SK-N-SH (cell line): ENCODE measurements at regions not wholly inside any gene's neighbourhood (a gene's known extent, or its start where the extent isn't known, plus 50 kb on each side); places are given as distances from the start of the nearest gene placed in this dataset.

ENCODE experiments used
- CTCF ChIA-PET: fragments of 300-600, 350-600 bp; formaldehyde crosslinking; extraction: SDS; loops from one replicate; lab custom pipeline; 2021; lab: Yijun Ruan, JAX
- POLR2A ChIA-PET: fragments of 350-600 bp; sonication (Branson Sonifier 250); formaldehyde crosslinking; extraction: SDS; loops from one replicate; lab custom pipeline; 2020; ENCODE audit warnings: antibody characterized with exemption, inconsistent platforms; lab: Yijun Ruan, JAX
- DNase-seq: peaks from one replicate; pipeline ENCODE4 v3.0.0; 2012
- H2AFZ ChIP-seq: fragments of 200-600 bp; sonication (generic); 2 replicates; pipeline ENCODE4 v1.8.1; 2016; ENCODE audit warnings: antibody characterized with exemption, mild to moderate bottlenecking, low read depth
- H3F3A ChIP-seq: fragments of 200-600 bp; sonication (generic); replicated peaks from 2 replicates; pipeline ENCODE3; 2016; ENCODE audit warnings: antibody characterized with exemption, mild to moderate bottlenecking; ENCODE audit not compliant: insufficient read depth
- H3K27ac ChIP-seq, 2 experiments: fragments of 200-500 bp in 1 of 2; fragments of 200-600 bp in 1 of 2; sonication (Bioruptor generic) in 1 of 2; sonication (generic), shearing (Covaris generic) in 1 of 2; 2 replicates each; pipeline versions ENCODE4 v1.5.1 to v1.6.1; 2014 to 2016; ENCODE audit warnings: low read depth in 2 of 2, inconsistent platforms in 1 of 2, low read length in 1 of 2, mild to moderate bottlenecking in 1 of 2, mixed read lengths in 1 of 2
- H3K27me3 ChIP-seq: fragments of 200-600 bp; sonication (generic), shearing (Covaris generic); 2 replicates; pipeline ENCODE4 v1.6.1; 2016; ENCODE audit warnings: mixed run types; ENCODE audit not compliant: insufficient read depth
- H3K36me3 ChIP-seq, 2 experiments: fragments of 200-500 bp in 1 of 2; fragments of 200-600 bp in 1 of 2; sonication (Bioruptor generic) in 1 of 2; sonication (generic) in 1 of 2; replicated peaks in 1 of 2; 2 replicates each; pipeline versions ENCODE3 to v1.5.1; 2014 to 2016; ENCODE audit warnings: low read length in 1 of 2, mild to moderate bottlenecking in 1 of 2; ENCODE audit not compliant: insufficient read depth in 2 of 2, control insufficient read depth in 1 of 2
- H3K4me1 ChIP-seq, 2 experiments: fragments of 200-500 bp in 1 of 2; fragments of 200-600 bp in 1 of 2; sonication (Bioruptor generic) in 1 of 2; sonication (generic), shearing (Covaris generic) in 1 of 2; 2 replicates each; pipeline versions ENCODE4 v1.5.1 to v1.6.1; 2014 to 2016; ENCODE audit warnings: low read depth in 1 of 2, low read length in 1 of 2, mixed run types in 1 of 2; ENCODE audit not compliant: insufficient read depth in 2 of 2, control insufficient read depth in 1 of 2
- H3K4me2 ChIP-seq: fragments of 200-600 bp; sonication (generic), shearing (Covaris generic); 2 replicates; pipeline ENCODE4 v1.6.1; 2017; ENCODE audit warnings: mixed run types
- H3K4me3 ChIP-seq, 2 experiments: fragments of 200-500 bp in 1 of 2; fragments of 200-600 bp in 1 of 2; sonication (Bioruptor generic) in 1 of 2; sonication (generic), shearing (Covaris generic) in 1 of 2; 2 replicates each; pipeline versions ENCODE4 v1.5.1 to v1.8.1; 2014 to 2016; ENCODE audit warnings: low read depth in 2 of 2, inconsistent platforms in 1 of 2, low read length in 1 of 2, mild to moderate bottlenecking in 1 of 2, mixed read lengths in 1 of 2, moderate library complexity in 1 of 2
- H3K79me2 ChIP-seq: fragments of 200-600 bp; sonication (generic); 2 replicates; pipeline ENCODE4 v1.8.1; 2017; ENCODE audit warnings: mild to moderate bottlenecking; ENCODE audit not compliant: insufficient read depth
- H3K9ac ChIP-seq: fragments of 200-600 bp; sonication (generic); 2 replicates; pipeline ENCODE4 v1.6.1; 2017; ENCODE audit warnings: mixed run types
- H3K9me2 ChIP-seq: fragments of 200-600 bp; sonication (generic); 2 replicates; pipeline ENCODE4 v1.6.1; 2017; ENCODE audit warnings: mixed run types
- H3K9me3 ChIP-seq: fragments of 200-600 bp; sonication (generic); 2 replicates; pipeline ENCODE4 v1.6.1; 2017; ENCODE audit warnings: mixed run types, mild to moderate bottlenecking, moderate library complexity
- H4K20me1 ChIP-seq: fragments of 200-600 bp; sonication (generic); 2 replicates; pipeline ENCODE4 v1.6.1; 2017; ENCODE audit warnings: mild to moderate bottlenecking, mixed run types; ENCODE audit not compliant: insufficient read depth
- CHD2 ChIP-seq: fragments of 150-350 bp; IDR thresholded peaks from 2 replicates; pipeline ENCODE4 v1.6.1; 2018; ENCODE audit warnings: low read length; ENCODE audit not compliant: partially characterized antibody
- FOSL2 ChIP-seq: IDR thresholded peaks from 2 replicates; pipeline ENCODE4 v1.4.0; 2012; ENCODE audit warnings: low read depth, mild to moderate bottlenecking, moderate library complexity, borderline replicate concordance
- FOXJ3 ChIP-seq: sonication (generic); formaldehyde crosslinking; IDR thresholded peaks from 2 replicates; pipeline ENCODE4 v1.5.1; 2020; ENCODE audit warnings: mild to moderate bottlenecking, missing genetic modification reagents
- GATA2 ChIP-seq: sonication (generic); formaldehyde crosslinking; IDR thresholded peaks from 2 replicates; pipeline ENCODE4 v1.5.0; 2020; ENCODE audit warnings: mild to moderate bottlenecking, missing genetic modification reagents
- JUND ChIP-seq: IDR thresholded peaks from 2 replicates; pipeline ENCODE4 v1.4.0; 2012
- NRF1 ChIP-seq: IDR thresholded peaks from 2 replicates; pipeline ENCODE4 v1.6.1; 2012; ENCODE audit warnings: low read depth, mild to moderate bottlenecking, low read length
- POLR2AphosphoS5 ChIP-seq: IDR thresholded peaks from 2 replicates; pipeline ENCODE4 v1.6.1; 2012; ENCODE audit warnings: low read depth, low read length
- RAD21 ChIP-seq: IDR thresholded peaks from 2 replicates; pipeline ENCODE4 v1.6.1; 2012; ENCODE audit warnings: mild to moderate bottlenecking, low read length
- RCOR1 ChIP-seq: fragments of 150-350 bp; IDR thresholded peaks from 2 replicates; pipeline ENCODE4 v1.6.1; 2017; ENCODE audit warnings: antibody characterized with exemption, low read length
- RFX5 ChIP-seq: IDR thresholded peaks from 2 replicates; pipeline ENCODE4 v1.6.1; 2012; ENCODE audit warnings: mild to moderate bottlenecking, improper control_type of control experiment, low read length
- SIN3A ChIP-seq: IDR thresholded peaks from 2 replicates; pipeline ENCODE4 v1.6.1; 2012; ENCODE audit warnings: low read depth, mild to moderate bottlenecking, low read length, moderate library complexity, borderline replicate concordance
- SMC3 ChIP-seq: IDR thresholded peaks from 2 replicates; pipeline ENCODE4 v1.6.1; 2012; ENCODE audit warnings: low read depth, low read length, improper control_type of control experiment
- TCF12 ChIP-seq: IDR thresholded peaks from 2 replicates; pipeline ENCODE4 v1.4.0; 2012
- WGBS: methylation state at CpG from one replicate; pipeline ENCODE4 v1.1.6; 2017; ENCODE audit warnings: low lambda C conversion rate; 5-methylcytosine and 5-hydroxymethylcytosine counted together
- TF ChIP-seq, protein P1 (sequence below): IDR thresholded peaks from 2 replicates; pipeline ENCODE4 v1.6.1; 2012; ENCODE audit warnings: mild to moderate bottlenecking, low read depth, low read length, moderate library complexity
- TF ChIP-seq, protein P2 (sequence below): fragments of 200-600 bp; sonication (generic); IDR thresholded peaks from 2 replicates; pipeline ENCODE4 v1.6.1; 2017; ENCODE audit warnings: antibody characterized with exemption, mild to moderate bottlenecking, moderate library complexity

DNA sequence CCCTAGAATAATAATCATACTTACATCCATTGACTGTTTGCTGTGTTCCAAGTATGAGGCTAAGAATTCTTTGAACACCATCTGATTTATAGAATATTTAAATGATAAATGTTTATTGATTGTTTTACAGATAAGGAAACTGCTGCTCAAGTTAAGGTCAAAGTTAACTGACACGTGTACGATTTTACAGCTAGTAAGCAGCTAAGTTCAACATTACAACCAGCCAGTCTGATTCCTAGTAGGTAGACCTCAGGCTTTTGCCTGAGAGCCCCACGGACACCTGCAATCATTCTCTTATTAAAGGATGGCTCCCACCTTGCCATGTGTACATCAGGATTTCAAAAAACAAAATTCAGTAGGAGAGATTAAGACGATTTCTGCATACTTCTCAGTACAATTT lies 141.9 kb downstream of the SPRY2 start (continued):
- TF ChIP-seq CHD2, result no peak
- no peak for TF ChIP-seq RFX5
- TF ChIP-seq NRF1, result no peak
- no peak for TF ChIP-seq SIN3A
- TF ChIP-seq SMC3, result no peak
- TF ChIP-seq POLR2AphosphoS5, result no peak
- no peak for TF ChIP-seq RCOR1
- TF ChIP-seq TCF12, result no peak

DNA sequence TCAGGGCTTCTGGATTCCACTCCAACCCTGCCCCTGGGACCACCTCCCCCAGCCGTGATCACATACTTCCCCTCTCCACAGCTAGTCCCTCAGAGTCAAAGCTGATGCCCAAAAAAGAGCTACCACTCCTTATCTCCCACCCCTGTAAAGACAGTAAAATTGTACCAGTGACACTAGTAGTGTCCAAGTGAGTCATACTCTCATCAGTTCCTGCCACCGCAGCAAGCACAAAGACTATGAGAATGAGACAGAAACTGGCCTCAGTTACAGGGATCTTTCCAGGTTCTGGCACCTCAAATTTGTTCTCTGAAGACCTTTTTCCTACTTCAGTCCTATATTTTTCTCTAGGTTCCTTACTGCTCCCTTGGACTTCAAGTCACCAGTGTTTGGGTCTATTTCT lies 144.2 kb downstream of the SPRY2 start:
- Histone ChIP-seq H3F3A (no peaks in the 10 kb centered on the region), H3K79me2 (no peaks in the 10 kb centered on the region), H3K4me1 (no peaks in the 10 kb centered on the region; a peak in 1 of 4 replicates), H4K20me1 (no peaks in the 10 kb centered on the region), H3K9me2 (no peaks in the 10 kb centered on the region), H3K27me3 (no peaks in the 10 kb centered on the region), H3K4me3 (no peak overlapping the region), H3K27ac (peak overlapping the region in 1 of 2 experiments; percentile 1; a peak in 1 of 4 replicates), H3K9me3 (no peaks in the 10 kb centered on the region), H2AFZ (no peak overlapping the region), H3K4me2 (0 out of 2 replicates have a peak overlapping the region, but pooled peaks have one; percentile 20), H3K9ac (no peak overlapping the region), H3K36me3 (no peaks in the 10 kb centered on the region)
- TF ChIP-seq FOXJ3 (CRISPR knock-in tag) (no peak), JUND (0 out of 2 replicates have a peak, but pooled peaks have one; percentile 13), FOSL2 (peak; percentile 15; the same call in 1 of the 2 replicates)
- 71% methylated on average over 2 of the region's 2 CpGs for WGBS
- DNase-seq, result no peak
- ChIA-PET CTCF (no interaction called here), POLR2A (no interaction called here)

DNA sequence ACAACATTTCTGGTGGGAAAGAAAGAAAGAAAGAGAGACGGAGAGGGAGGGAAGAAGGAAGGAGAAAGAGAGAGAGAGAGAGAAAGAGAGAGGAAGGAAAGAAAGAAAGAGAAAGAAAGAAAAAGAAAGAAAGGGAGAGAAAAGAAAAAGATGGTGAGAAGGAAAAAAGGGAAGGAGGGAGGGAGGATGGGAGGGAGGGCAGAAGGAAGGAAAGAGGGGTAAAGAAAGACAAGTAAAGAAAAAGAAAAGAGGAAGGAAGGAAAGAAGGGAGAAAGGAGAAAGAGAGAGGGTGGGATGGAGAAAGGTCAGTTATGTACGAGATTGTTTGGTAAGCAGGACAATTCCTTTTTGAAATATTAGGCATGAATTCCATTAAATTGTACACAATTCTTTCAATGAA lies 145.3 kb downstream of the SPRY2 start:
- H4K20me1 ChIP-seq, result no peaks in the 10 kb centered on the region
- no peaks in the 10 kb centered on the region for H3K9me2 ChIP-seq
- no peak overlapping the region for H3K27ac ChIP-seq
- H3K9ac ChIP-seq, result no peak overlapping the region
- WGBS, result 96% methylated on average over 2 of the region's 2 CpGs
- no peak for TF ChIP-seq RAD21
- TF ChIP-seq SIN3A, result no peak
- no peak for TF ChIP-seq GATA2 (CRISPR knock-in tag)
- TF ChIP-seq RCOR1, result no peak
- TF ChIP-seq, protein P1, sequence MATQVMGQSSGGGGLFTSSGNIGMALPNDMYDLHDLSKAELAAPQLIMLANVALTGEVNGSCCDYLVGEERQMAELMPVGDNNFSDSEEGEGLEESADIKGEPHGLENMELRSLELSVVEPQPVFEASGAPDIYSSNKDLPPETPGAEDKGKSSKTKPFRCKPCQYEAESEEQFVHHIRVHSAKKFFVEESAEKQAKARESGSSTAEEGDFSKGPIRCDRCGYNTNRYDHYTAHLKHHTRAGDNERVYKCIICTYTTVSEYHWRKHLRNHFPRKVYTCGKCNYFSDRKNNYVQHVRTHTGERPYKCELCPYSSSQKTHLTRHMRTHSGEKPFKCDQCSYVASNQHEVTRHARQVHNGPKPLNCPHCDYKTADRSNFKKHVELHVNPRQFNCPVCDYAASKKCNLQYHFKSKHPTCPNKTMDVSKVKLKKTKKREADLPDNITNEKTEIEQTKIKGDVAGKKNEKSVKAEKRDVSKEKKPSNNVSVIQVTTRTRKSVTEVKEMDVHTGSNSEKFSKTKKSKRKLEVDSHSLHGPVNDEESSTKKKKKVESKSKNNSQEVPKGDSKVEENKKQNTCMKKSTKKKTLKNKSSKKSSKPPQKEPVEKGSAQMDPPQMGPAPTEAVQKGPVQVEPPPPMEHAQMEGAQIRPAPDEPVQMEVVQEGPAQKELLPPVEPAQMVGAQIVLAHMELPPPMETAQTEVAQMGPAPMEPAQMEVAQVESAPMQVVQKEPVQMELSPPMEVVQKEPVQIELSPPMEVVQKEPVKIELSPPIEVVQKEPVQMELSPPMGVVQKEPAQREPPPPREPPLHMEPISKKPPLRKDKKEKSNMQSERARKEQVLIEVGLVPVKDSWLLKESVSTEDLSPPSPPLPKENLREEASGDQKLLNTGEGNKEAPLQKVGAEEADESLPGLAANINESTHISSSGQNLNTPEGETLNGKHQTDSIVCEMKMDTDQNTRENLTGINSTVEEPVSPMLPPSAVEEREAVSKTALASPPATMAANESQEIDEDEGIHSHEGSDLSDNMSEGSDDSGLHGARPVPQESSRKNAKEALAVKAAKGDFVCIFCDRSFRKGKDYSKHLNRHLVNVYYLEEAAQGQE, result no peak
- TF ChIP-seq FOSL2, result no peak
- no peak for TF ChIP-seq FOXJ3 (CRISPR knock-in tag)
- TF ChIP-seq, protein P2, sequence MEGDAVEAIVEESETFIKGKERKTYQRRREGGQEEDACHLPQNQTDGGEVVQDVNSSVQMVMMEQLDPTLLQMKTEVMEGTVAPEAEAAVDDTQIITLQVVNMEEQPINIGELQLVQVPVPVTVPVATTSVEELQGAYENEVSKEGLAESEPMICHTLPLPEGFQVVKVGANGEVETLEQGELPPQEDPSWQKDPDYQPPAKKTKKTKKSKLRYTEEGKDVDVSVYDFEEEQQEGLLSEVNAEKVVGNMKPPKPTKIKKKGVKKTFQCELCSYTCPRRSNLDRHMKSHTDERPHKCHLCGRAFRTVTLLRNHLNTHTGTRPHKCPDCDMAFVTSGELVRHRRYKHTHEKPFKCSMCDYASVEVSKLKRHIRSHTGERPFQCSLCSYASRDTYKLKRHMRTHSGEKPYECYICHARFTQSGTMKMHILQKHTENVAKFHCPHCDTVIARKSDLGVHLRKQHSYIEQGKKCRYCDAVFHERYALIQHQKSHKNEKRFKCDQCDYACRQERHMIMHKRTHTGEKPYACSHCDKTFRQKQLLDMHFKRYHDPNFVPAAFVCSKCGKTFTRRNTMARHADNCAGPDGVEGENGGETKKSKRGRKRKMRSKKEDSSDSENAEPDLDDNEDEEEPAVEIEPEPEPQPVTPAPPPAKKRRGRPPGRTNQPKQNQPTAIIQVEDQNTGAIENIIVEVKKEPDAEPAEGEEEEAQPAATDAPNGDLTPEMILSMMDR, result no peak
- TF ChIP-seq JUND, result no peak
- H3K4me1 ChIP-seq, result no peaks in the 10 kb centered on the region; a peak in 1 of 4 replicates
- H3K79me2 ChIP-seq, result no peaks in the 10 kb centered on the region
- no peak overlapping the region for H3K4me2 ChIP-seq
- ChIA-PET CTCF (no interaction called here), POLR2A (interaction anchor here (0.5 kb wide), 1 partner anchor 259 kb away, joined by 3 read pairs; no protein-coding TSS in a partner anchor)
- H3F3A ChIP-seq, result no peaks in the 10 kb centered on the region
- no peaks in the 10 kb centered on the region for H3K9me3 ChIP-seq
- no peaks in the 10 kb centered on the region for H3K36me3 ChIP-seq
- DNase-seq, result no peak
- no peak overlapping the region for H3K4me3 ChIP-seq
- no peak overlapping the region for H2AFZ ChIP-seq
- H3K27me3 ChIP-seq, result no peaks in the 10 kb centered on the region
